ENCODE measurements at regions not wholly inside any gene's neighbourhood (a gene's known extent, or its start where the extent isn't known, plus 50 kb on each side); places are given as distances from the start of the nearest gene placed in this dataset.

DNA sequence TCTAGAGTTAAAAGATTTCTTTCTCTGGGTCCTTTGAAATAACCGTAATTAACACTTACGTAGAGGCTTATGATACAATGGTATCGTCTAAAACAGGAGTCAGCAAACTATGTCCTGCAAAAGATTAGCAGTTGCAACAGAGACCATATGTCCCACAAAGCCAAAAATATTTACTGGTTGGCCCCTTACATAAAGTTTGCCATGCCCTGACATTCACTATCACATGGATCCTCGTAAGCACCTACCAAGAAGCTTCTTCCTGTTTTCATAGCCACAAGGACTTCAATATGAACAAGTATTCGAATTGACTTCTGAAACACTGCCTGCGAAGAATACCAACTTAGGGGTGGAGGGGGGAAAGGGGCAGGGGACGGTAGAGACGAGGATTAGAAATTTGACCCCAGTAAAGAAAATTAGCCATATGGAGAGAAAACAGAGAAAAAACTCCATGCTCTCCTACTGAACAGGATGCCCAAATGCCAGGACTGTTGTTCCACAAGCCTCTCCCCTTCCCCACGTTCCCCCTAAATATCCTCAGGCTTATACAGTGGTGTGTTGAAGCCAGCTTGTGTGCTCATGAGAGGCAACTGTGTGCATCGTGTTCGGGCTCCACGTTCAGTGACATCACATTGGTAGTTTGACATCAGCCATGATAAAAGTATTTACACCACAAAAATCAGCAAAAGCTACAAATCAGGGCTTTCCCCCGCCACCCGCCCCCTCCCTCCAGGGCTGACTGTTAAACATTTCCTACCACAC is 144.1 kb upstream of the HES1 start:
- Histone ChIP-seq H2BK120ac (ENCODE audit: low read depth, low read length, poor library complexity, severe bottlenecking) (no peak overlapping the region), H2BK5ac (ENCODE audit: insufficient read length, low read length) (no peak overlapping the region), H2BK20ac (ENCODE audit: low read depth, low read length, poor library complexity, severe bottlenecking) (no peak overlapping the region), H2AK5ac (ENCODE audit: insufficient read length, low read length) (no peak overlapping the region), H3K23ac (ENCODE audit: insufficient read length, low read depth, low read length) (no peak overlapping the region), H4K8ac (replicated peaks; ENCODE audit: insufficient read length, low read depth, low read length) (no peak overlapping the region), H3K4me2 (ENCODE audit: insufficient read depth, insufficient read length, low read length) (no peak overlapping the region), H3K27ac (ENCODE audit: insufficient read length, low read depth, low read length) (no peak overlapping the region), H3K4me1 (ENCODE audit: insufficient read depth, low read length) (peaks cover 5% of the 10 kb centered on the region; the same call in 1 of the 2 replicates), H3K14ac (ENCODE audit: insufficient read depth, low read length) (no peak overlapping the region), H3K79me2 (ENCODE audit: insufficient read depth, low read length) (no peaks in the 10 kb centered on the region), H2AFZ (ENCODE audit: low read length) (no peak overlapping the region), H3K56ac (ENCODE audit: insufficient read length, low read depth, low read length) (no peak overlapping the region), H3K79me1 (ENCODE audit: insufficient read depth, low read depth, low read length, poor library complexity, severe bottlenecking) (no peaks in the 10 kb centered on the region), H3K27me3 (ENCODE audit: insufficient read depth, low read length) (no peaks in the 10 kb centered on the region), H3K18ac (ENCODE audit: insufficient read length, low read depth, low read length) (no peak overlapping the region), H2BK15ac (ENCODE audit: low read depth, low read length) (no peak overlapping the region), H4K91ac (ENCODE audit: insufficient read length, low read depth, low read length) (no peak overlapping the region), H3K9me3 (ENCODE audit: control insufficient read depth, low read depth, low read length) (no peaks in the 10 kb centered on the region), H3T11ph (ENCODE audit: low read length) (no peak overlapping the region), H3K4ac (ENCODE audit: low read depth, low read length) (no peak overlapping the region), H3K23me2 (ENCODE audit: insufficient read length, low read depth, low read length, poor library complexity, severe bottlenecking) (no peaks in the 10 kb centered on the region), H4K5ac (ENCODE audit: insufficient read length, low read depth, low read length) (no peak overlapping the region), H3K9ac (ENCODE audit: extremely low read depth, insufficient read length, low read length) (no peak overlapping the region), H2BK12ac (ENCODE audit: insufficient read length, low read depth, low read length) (no peak overlapping the region), H4K20me1 (ENCODE audit: control insufficient read depth, insufficient read depth, insufficient read length) (no peaks in the 10 kb centered on the region)
- Mint-ChIP-seq H3K27me3 (ENCODE audit: low read depth) (peaks cover 21% of the 10 kb centered on the region), H3K4me3 (no peak overlapping the region), H3K27ac (no peak overlapping the region; a peak in 1 of 7 replicates), H3K4me1 (peaks cover 46 to 48% of the 10 kb centered on the region in 2 experiments), H3K9me3 (peaks cover 4% of the 10 kb centered on the region in 2 experiments; a peak in 4 of 5 replicates), H3K36me3 (ENCODE audit: insufficient read depth in 1 of 3, low read depth in 3 of 3) (peaks cover 0 to 4% (median 3%) of the 10 kb centered on the region in 3 experiments; a peak in 3 of 7 replicates)
- DNase-seq, result no peak
- no CpG with 5 or more reads among the region's 14 CpGs for WGBS (ENCODE audit: extremely low coverage, insufficient read length, low lambda C conversion rate)
- TF ChIP-seq, protein P1, sequence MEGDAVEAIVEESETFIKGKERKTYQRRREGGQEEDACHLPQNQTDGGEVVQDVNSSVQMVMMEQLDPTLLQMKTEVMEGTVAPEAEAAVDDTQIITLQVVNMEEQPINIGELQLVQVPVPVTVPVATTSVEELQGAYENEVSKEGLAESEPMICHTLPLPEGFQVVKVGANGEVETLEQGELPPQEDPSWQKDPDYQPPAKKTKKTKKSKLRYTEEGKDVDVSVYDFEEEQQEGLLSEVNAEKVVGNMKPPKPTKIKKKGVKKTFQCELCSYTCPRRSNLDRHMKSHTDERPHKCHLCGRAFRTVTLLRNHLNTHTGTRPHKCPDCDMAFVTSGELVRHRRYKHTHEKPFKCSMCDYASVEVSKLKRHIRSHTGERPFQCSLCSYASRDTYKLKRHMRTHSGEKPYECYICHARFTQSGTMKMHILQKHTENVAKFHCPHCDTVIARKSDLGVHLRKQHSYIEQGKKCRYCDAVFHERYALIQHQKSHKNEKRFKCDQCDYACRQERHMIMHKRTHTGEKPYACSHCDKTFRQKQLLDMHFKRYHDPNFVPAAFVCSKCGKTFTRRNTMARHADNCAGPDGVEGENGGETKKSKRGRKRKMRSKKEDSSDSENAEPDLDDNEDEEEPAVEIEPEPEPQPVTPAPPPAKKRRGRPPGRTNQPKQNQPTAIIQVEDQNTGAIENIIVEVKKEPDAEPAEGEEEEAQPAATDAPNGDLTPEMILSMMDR (conservative IDR thresholded peaks at IDR 0.05), result no peak

Measured in H9 (cell line).